Stimulated activated CD4-positive, alpha-beta T cell treated with anti-CD3 and anti-CD28 coated beads, Interleukin-4, amount 100 ng/mL, for 4 hours (primary cell): ENCODE measurements at regions not wholly inside any gene's neighbourhood (a gene's known extent, or its start where the extent isn't known, plus 50 kb on each side); places are given as distances from the start of the nearest gene placed in this dataset.
"Not testable (repeated sequence)": the region's sequence is repeated elsewhere in the genome, so short reads cannot be mapped to it uniquely, and the experiment has no call there.

Experiments used
- DNase-seq, 2 experiments: peaks; one replicate each; pipeline ENCODE4 v3.0.0-alpha.2; 2020

- not testable (repeated sequence) for DNase-seq
These were observed 68.5 kb upstream of the ID2 start for GRCh38 chr2:8613207-8613999.

- no peak for DNase-seq
These were observed 67.2 kb upstream of the ID2 start for GRCh38 chr2:8614646-8615045.

- no peak for DNase-seq
These were observed 66.6 kb upstream of the ID2 start for GRCh38 chr2:8615252-8615575.

GRCh38 chr2:8615576-8616281 is 66.1 kb upstream of the ID2 start:
- DNase-seq, result no peak

- no peak for DNase-seq
These were observed 64.8 kb upstream of the ID2 start for GRCh38 chr2:8617048-8617447.

- DNase-seq, result no peak
These were observed 64.3 kb upstream of the ID2 start for GRCh38 chr2:8617590-8617989.

GRCh38 chr2:8619071-8619470 is 62.8 kb upstream of the ID2 start:
- no peak for DNase-seq

GRCh38 chr2:8620611-8621382 is 61.1 kb upstream of the ID2 start:
- no peak for DNase-seq

GRCh38 chr2:8622199-8622911 is 59.5 kb upstream of the ID2 start:
- no peak for DNase-seq

- no peak for DNase-seq
These were observed 58.9 kb upstream of the ID2 start for GRCh38 chr2:8622924-8623465.

- no peak for DNase-seq
These were observed 58.3 kb upstream of the ID2 start for GRCh38 chr2:8623576-8623957.

GRCh38 chr2:8623958-8624591 is 57.8 kb upstream of the ID2 start:
- no peak for DNase-seq

GRCh38 chr2:8624855-8625398 is 56.9 kb upstream of the ID2 start:
- no peak for DNase-seq

GRCh38 chr2:8625399-8626300 is 56.2 kb upstream of the ID2 start:
- DNase-seq, result no peak

- peak in 1 of 2 experiments; percentile 23 for DNase-seq
These were observed 55.3 kb upstream of the ID2 start for GRCh38 chr2:8626572-8626971.

- DNase-seq, result no peak
These were observed 54.7 kb upstream of the ID2 start for GRCh38 chr2:8627019-8627691.

- DNase-seq, result no peak
These were observed 54.2 kb upstream of the ID2 start for GRCh38 chr2:8627692-8628085.

GRCh38 chr2:8628179-8628865 is 53.5 kb upstream of the ID2 start:
- DNase-seq, result no peak

- DNase-seq, result no peak
These were observed 53.0 kb upstream of the ID2 start for GRCh38 chr2:8628866-8629209.

GRCh38 chr2:8629402-8629801 is 52.5 kb upstream of the ID2 start:
- DNase-seq, result no peak
